Epithelial cell of esophagus (primary cell): ENCODE measurements at regions not wholly inside any gene's neighbourhood (a gene's known extent, or its start where the extent isn't known, plus 50 kb on each side); places are given as distances from the start of the nearest gene placed in this dataset.

Experiments
- DNase-seq: peaks from one replicate; pipeline ENCODE4 v3.0.0; 2010; ENCODE audit warnings: low read depth
- H3K4me3 ChIP-seq: 2 replicates; pipeline ENCODE4 v1.5.1; 2011; ENCODE audit warnings: mild to moderate bottlenecking, low read length, control low read depth
- TF ChIP-seq, protein P1 (sequence below): IDR thresholded peaks from 2 replicates; pipeline ENCODE4 v1.5.1; 2011; ENCODE audit warnings: low read depth, mild to moderate bottlenecking, low read length, control low read depth, inconsistent platforms; ENCODE audit not compliant: insufficient read depth; ENCODE audit errors: missing control alignments

GRCh38 chr12:105480162-105480561 is 149.7 kb downstream of the C12orf75 start:
- DNase-seq = no peak
- no peak overlapping the region for H3K4me3 ChIP-seq
- TF ChIP-seq, protein P1, sequence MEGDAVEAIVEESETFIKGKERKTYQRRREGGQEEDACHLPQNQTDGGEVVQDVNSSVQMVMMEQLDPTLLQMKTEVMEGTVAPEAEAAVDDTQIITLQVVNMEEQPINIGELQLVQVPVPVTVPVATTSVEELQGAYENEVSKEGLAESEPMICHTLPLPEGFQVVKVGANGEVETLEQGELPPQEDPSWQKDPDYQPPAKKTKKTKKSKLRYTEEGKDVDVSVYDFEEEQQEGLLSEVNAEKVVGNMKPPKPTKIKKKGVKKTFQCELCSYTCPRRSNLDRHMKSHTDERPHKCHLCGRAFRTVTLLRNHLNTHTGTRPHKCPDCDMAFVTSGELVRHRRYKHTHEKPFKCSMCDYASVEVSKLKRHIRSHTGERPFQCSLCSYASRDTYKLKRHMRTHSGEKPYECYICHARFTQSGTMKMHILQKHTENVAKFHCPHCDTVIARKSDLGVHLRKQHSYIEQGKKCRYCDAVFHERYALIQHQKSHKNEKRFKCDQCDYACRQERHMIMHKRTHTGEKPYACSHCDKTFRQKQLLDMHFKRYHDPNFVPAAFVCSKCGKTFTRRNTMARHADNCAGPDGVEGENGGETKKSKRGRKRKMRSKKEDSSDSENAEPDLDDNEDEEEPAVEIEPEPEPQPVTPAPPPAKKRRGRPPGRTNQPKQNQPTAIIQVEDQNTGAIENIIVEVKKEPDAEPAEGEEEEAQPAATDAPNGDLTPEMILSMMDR = no peak

DNA sequence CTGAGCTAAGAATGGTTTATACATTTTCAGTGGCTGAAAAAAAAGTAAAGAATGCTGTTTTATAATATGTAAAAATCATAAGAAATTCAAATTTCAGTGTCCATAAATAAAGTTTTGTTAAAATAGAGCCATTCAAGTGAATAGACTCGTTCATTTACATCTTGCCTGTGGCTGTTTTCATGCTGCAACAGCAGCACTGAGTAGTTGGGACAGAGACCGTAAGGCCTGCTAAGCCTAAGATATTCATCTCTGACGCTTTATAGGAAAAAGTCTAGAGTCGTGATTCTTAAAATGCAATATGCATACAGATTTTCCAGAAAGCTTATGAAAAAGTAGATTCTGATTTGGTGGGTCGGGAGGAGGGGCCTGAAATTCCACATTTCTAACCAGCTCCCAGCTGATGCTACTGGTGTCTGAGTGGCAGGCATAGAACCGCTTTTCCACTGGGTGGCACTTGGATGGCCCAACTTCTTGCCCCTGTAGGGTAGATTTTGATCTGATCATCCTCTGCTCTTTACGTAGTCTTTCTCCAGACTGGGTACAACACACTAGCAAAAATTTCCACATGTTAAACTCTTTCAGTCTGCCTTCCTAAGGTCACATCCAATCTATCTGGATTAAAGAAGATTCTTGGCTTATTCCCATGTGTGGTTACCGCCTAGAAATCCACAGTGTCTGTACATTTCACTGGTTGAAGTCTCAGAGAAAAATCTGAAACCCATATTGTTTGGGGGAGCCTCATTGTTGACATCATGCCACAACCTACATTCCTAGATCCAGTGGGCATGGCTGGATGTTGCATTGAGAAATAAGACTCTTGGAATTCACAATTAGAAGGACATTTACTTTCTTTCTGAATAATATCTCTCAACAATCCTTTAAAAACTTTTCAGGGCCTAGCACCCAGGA is 151.2 kb downstream of the C12orf75 start:
- DNase-seq = no peak
- H3K4me3 ChIP-seq = no peak overlapping the region
- TF ChIP-seq, protein P1 = no peak

- no peak for DNase-seq
- TF ChIP-seq, protein P1 = no peak
- no peak overlapping the region for H3K4me3 ChIP-seq
These were observed 152.5 kb downstream of the C12orf75 start for GRCh38 chr12:105482951-105483350.

DNA sequence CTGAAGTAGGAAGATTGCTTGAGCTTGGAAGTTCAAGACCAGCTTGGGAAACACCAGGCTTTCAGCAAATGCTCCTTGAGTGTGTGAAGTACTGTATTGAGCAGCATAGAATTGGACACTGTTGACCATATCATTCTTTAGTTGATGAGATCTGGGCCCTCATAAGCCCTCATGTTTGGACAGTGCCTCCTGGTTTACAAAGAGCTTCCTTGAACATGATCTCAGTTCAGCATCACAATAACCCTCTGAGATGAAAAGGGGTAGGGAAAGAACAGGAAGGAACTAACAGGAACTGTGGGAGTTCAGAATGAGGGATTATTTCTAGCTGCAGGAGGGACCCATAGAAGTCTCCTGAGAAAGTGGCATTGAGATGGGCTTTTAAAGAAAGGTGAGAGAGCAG is 153.2 kb downstream of the C12orf75 start:
- no peak for DNase-seq
- no peak overlapping the region for H3K4me3 ChIP-seq
- TF ChIP-seq, protein P1 = no peak

- H3K4me3 ChIP-seq = no peak overlapping the region
- TF ChIP-seq, protein P1 = no peak
- DNase-seq = peak; percentile 59
These were observed 154.9 kb downstream of the C12orf75 start for GRCh38 chr12:105485321-105485910.

- no peak for DNase-seq
- TF ChIP-seq, protein P1 = no peak
- no peak overlapping the region for H3K4me3 ChIP-seq
These were observed 155.4 kb downstream of the C12orf75 start for GRCh38 chr12:105485921-105486320.
